Epithelial cell of proximal tubule (primary cell): ENCODE measurements at regions not wholly inside any gene's neighbourhood (a gene's known extent, or its start where the extent isn't known, plus 50 kb on each side); places are given as distances from the start of the nearest gene placed in this dataset.

Source experiments
- DNase-seq: peaks from one replicate; pipeline ENCODE4 v3.0.0-alpha.2; 2011; ENCODE audit warnings: low read depth
- H3K4me3 ChIP-seq: 2 replicates; pipeline ENCODE4 v1.5.1; 2011; ENCODE audit warnings: low read depth, mild to moderate bottlenecking, low read length
- TF ChIP-seq, protein P1 (sequence below): conservative IDR thresholded peaks from 2 replicates; pipeline ENCODE4 v1.5.1; 2012; ENCODE audit warnings: low read depth, mild to moderate bottlenecking, low read length

DNA sequence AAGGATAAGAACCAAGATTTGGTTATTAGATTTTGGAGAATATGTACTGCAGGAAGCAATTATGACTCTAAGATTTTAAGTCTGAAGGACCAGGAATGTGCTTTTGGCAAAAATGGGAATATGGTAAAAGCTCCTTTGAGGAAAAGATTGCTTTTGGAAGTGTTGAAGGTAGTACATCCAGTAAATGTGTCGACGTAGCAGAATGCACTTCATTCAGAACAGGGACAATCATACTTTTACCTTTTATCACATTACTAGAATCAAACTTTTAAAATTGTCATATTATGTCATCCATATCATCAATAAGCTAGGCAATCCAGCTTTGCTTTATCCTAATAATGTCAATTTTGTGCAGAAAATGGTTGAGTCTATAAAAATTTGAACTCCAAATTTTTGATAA lies 74.3 kb upstream of the MSTN start:
- TF ChIP-seq, protein P1, sequence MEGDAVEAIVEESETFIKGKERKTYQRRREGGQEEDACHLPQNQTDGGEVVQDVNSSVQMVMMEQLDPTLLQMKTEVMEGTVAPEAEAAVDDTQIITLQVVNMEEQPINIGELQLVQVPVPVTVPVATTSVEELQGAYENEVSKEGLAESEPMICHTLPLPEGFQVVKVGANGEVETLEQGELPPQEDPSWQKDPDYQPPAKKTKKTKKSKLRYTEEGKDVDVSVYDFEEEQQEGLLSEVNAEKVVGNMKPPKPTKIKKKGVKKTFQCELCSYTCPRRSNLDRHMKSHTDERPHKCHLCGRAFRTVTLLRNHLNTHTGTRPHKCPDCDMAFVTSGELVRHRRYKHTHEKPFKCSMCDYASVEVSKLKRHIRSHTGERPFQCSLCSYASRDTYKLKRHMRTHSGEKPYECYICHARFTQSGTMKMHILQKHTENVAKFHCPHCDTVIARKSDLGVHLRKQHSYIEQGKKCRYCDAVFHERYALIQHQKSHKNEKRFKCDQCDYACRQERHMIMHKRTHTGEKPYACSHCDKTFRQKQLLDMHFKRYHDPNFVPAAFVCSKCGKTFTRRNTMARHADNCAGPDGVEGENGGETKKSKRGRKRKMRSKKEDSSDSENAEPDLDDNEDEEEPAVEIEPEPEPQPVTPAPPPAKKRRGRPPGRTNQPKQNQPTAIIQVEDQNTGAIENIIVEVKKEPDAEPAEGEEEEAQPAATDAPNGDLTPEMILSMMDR = no peak
- no peak overlapping the region for H3K4me3 ChIP-seq
- DNase-seq = no peak

DNA sequence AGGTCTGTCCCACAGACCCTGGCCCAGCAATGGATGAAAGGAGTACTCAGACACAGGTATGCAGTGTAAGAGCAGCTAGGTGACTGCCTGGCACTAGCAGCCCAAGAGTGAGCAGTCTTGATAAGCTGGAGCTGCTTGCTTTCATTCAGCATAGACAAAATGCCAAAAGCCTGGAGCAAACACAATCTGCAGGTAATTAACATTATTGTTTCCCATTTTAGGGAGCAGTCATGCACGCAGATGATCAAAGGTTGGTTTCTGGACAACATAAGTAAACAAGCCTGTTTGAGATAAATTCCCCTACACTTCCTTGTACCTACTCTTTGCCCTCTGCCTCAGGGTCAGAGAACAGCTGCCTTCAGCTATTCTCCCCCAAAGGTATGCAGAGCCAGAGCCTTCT lies 73.7 kb upstream of the MSTN start:
- TF ChIP-seq, protein P1 = no peak
- DNase-seq = no peak
- H3K4me3 ChIP-seq = no peak overlapping the region

DNA sequence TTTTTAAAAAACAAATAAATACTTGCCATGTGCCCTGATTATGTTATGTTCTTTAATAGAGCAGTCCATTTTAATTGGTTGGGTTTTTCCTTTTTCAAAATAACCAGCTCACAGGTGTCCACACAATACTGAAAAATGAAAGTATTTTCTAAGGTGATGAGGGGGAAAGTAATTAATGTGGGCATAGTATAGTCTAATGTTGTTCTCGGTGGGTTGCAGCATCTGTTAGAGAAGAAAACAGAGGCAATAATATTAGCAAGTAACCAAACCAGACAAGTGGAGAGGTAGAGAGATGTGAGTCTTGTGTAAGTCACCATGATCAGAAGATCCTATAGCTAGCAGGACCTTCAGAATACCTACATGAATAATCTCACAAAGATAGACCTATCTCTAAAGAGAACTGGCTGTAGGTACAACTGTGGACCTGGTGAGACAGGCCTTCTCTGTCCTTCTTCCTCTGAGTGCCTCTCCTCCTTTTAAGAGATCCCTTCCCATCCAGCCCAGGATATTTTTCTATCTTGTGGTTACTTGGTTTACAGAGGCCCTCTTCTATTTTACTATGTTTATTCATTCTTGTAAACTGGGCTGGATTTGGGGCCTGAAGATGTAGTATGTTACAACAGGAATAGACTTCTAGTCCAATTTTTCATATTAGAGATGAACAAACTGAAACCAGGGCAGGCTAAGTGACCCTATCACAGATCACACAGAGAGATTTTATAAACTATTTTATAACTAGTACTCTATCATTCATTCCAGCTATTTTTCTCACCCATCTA lies 67.1 kb upstream of the MSTN start:
- no peak for DNase-seq
- TF ChIP-seq, protein P1 = no peak
- no peak overlapping the region for H3K4me3 ChIP-seq

DNA sequence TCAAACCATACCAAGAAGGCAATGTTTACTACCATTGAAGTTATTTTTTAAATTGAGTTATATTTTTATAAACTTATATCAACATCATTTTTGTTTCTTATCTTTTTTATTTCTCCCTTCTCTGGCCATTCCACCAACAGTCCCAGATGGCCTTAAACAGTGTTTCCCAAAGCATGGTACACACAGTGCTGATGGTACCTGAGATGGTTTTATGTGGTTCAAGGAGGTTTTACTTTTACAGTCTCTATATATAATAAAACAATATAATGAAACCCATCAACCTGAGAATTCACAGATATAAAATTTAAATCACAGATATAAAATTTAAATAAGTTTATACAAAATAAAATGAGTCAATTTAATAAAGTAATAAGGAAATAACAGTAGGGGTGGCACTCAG lies 65.1 kb upstream of the MSTN start:
- no peak overlapping the region for H3K4me3 ChIP-seq
- TF ChIP-seq, protein P1 = no peak

DNA sequence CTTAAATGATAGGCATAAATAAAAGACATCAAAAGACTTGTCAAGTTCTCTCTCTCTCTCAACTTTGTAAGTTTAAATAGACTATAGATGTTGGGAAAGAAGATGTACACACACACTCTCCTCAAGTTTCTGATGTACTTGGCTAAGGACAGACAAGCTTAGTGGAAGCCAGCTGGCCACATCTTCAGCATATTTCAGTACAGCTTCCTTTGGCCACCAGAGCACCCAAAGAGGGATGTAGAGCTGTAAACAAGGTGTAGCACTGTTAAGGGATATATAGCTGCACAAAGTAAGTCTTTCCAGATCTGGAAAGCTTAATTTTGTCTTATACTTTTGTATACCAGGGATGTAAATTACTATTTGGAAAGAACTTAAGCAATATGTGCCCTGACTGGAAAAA lies 64.3 kb upstream of the MSTN start:
- H3K4me3 ChIP-seq = no peak overlapping the region
- TF ChIP-seq, protein P1 = no peak
- no peak for DNase-seq

More for the DNA sequence above, 65.1 kb upstream of the MSTN start:
- no peak for DNase-seq

DNA sequence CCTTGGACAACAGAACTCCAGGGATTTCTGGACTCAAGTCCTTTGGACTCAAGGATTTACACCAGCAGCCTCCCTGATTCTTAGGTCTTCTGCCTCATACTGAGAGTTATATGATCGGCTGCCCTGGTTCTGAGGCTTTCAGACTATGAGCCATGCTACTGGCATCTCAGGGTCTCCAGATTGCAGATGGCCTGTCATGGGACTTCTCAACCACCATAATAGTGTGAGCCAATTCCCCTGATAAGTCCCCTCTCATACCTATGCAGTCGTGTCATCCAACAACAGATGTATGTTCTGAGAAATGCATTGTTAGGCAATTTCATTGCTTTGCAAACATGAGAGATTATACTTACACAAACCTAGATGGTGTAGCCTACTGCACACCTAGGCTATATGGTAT lies 61.4 kb upstream of the MSTN start:
- DNase-seq = no peak
- no peak overlapping the region for H3K4me3 ChIP-seq
- TF ChIP-seq, protein P1 = no peak

DNA sequence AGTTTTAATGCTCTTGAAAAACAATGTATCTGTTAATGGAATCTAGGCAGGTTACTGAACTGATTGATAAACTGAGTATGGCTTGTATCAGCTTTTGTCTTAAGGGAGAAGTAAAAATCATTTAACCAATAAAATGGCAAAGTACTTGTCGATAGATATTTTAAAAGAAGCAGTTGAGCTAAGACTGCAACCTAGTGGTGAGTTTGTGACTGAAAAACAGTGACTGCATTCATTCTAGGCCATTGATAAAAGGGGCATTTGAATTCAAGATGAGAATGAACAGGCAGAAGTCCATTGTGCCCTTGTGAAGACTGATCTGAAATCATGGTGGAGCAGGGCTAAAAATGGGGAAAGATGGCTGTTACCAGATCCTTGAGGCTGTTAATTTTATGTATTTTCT lies 59.4 kb upstream of the MSTN start:
- DNase-seq = no peak
- TF ChIP-seq, protein P1 = peak; percentile 54
- H3K4me3 ChIP-seq = no peak overlapping the region
